IPS DF 6.9 (cell line): ENCODE measurements at regions not wholly inside any gene's neighbourhood (a gene's known extent, or its start where the extent isn't known, plus 50 kb on each side); places are given as distances from the start of the nearest gene placed in this dataset.

Experiments
- DNase-seq: peaks from one replicate; pipeline ENCODE4 v3.0.0-alpha.2; 2013; ENCODE audit warnings: low read depth, low spot score
- H3K27ac ChIP-seq: one replicate; pipeline ENCODE4 v1.5.1; 2013; ENCODE audit warnings: low read length, control low read depth
- H3K27me3 ChIP-seq: 2 replicates; pipeline ENCODE4 v1.6.1; 2013; ENCODE audit warnings: mild to moderate bottlenecking, low read length; ENCODE audit not compliant: control insufficient read depth, insufficient read depth
- H3K36me3 ChIP-seq: 2 replicates; pipeline ENCODE4 v1.6.1; 2013; ENCODE audit warnings: low read length; ENCODE audit not compliant: control insufficient read depth, insufficient read depth
- H3K4me1 ChIP-seq: 2 replicates; pipeline ENCODE4 v1.6.1; 2013; ENCODE audit warnings: low read length; ENCODE audit not compliant: control insufficient read depth, insufficient read depth
- H3K4me3 ChIP-seq: 2 replicates; pipeline ENCODE4 v1.5.1; 2013; ENCODE audit warnings: mild to moderate bottlenecking, low read length
- H3K9me3 ChIP-seq: 2 replicates; pipeline ENCODE4 v1.6.1; 2013; ENCODE audit warnings: low read length, inconsistent platforms; ENCODE audit not compliant: control insufficient read depth, insufficient read depth
- WGBS: extraction: QIAGEN DNeasy Blood & Tissue Kit; methylation state at CpG from one replicate; pipeline ENCODE4 v1.1.7; 2013; ENCODE audit warnings: mixed read lengths, missing lambda C conversion rate; ENCODE audit not compliant: insufficient read length, insufficient coverage; 5-methylcytosine and 5-hydroxymethylcytosine counted together

- H3K36me3 ChIP-seq: no peaks in the 10 kb centered on the region
- DNase-seq: no peak
- no peak overlapping the region for H3K4me3 ChIP-seq
- H3K4me1 ChIP-seq: no peaks in the 10 kb centered on the region
- no peaks in the 10 kb centered on the region for H3K9me3 ChIP-seq
- H3K27me3 ChIP-seq: no peaks in the 10 kb centered on the region
- no peak overlapping the region for H3K27ac ChIP-seq
Observed at GRCh38 chr3:55343486-55344357, 143.4 kb downstream of the WNT5A start.

DNA sequence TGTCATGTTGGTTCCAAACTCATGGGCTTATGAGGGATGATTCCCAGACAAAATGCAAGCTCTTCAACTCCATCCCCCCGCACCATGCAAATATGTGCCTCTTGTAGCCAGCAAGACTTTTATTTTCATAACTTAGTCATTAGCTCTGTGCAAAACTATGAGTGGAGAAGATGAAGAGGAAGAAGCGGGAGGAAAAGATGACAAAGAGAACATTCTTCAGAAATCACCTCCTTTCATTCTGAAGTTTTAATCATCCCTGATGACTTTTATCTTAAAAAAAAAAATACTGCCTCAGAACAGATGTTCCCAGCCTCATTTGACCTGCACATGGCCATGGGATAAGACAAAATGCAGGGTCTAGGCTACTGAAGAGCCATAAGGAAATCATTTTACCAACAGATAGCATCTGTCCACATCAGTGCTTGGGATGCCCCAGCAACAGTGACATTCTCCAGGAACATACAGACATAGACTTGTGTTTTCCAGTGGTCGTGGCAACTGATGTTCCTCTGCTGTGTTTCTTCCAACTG, 145.5 kb downstream of the WNT5A start:
- H3K27me3 ChIP-seq: no peaks in the 10 kb centered on the region
- no peak for DNase-seq
- H3K4me1 ChIP-seq: no peaks in the 10 kb centered on the region; the same call in 1 of the 2 replicates
- H3K36me3 ChIP-seq: no peaks in the 10 kb centered on the region
- H3K9me3 ChIP-seq: no peaks in the 10 kb centered on the region
- WGBS: no CpG with 5 or more reads among the region's 3 CpGs
- no peak overlapping the region for H3K27ac ChIP-seq
- no peak overlapping the region for H3K4me3 ChIP-seq

- Histone ChIP-seq H3K27ac (no peak overlapping the region), H3K4me1 (no peaks in the 10 kb centered on the region; the same call in 1 of the 2 replicates), H3K27me3 (no peaks in the 10 kb centered on the region), H3K4me3 (no peak overlapping the region), H3K36me3 (no peaks in the 10 kb centered on the region), H3K9me3 (no peaks in the 10 kb centered on the region)
- WGBS: no CpG with 5 or more reads among the region's 4 CpGs
- DNase-seq: no peak
Observed at GRCh38 chr3:55339819-55340218, 147.3 kb downstream of the WNT5A start.

DNA sequence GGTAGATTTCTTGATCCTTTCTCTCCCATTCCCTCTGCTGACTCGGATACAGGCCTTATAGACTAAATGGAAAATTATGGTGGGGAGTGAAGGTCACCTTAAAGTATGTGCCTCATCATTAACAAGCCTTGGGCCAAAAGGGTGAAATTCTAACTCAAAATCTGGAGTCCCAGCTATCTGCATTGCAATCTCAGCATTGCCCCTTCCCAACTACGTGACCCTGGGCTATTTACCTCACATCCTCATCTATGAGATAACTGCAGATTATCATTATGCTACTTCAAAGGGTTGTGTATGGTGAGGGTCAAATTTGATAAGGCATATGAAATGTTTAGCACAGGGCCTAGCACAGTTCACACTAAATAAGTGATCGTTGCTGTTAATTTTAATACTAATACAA, 147.7 kb downstream of the WNT5A start:
- no CpG with 5 or more reads among the region's 3 CpGs for WGBS
- no peak overlapping the region for H3K4me3 ChIP-seq
- H3K27ac ChIP-seq: no peak overlapping the region
- no peaks in the 10 kb centered on the region for H3K27me3 ChIP-seq
- DNase-seq: no peak
- no peaks in the 10 kb centered on the region for H3K9me3 ChIP-seq
- H3K4me1 ChIP-seq: no peaks in the 10 kb centered on the region; the same call in 1 of the 2 replicates
- H3K36me3 ChIP-seq: no peaks in the 10 kb centered on the region

DNA sequence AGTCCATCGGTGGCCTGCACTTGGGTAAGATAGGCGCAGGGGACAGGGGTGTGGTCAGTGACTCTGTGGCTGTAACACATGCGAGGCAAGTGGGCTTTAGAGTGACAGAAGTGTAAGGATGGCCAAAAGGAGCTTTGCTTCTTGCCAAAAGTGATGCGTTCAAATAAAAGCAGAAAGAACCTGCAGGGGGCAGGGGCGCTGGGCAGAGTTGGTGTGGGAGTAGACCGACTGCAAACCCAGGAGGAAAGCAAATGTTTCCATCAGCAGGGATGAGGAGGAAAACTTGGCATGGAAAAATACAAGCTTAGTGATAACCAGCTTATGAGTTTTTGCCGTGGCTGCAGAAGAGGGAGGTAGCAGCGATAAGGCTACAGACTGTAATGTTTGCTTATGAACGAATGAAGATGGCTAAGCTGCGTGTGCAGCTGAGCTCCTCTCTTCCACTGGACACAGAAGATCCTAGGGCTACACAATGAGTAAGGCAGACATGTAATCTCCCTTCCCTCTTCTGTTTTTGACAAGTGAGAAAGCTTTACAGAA, 149.4 kb downstream of the WNT5A start:
- no CpG with 5 or more reads among the region's 10 CpGs for WGBS
- no peak for DNase-seq

GRCh38 chr3:55333923-55334322, 153.2 kb downstream of the WNT5A start:
- H3K27ac ChIP-seq: no peak overlapping the region
- no peaks in the 10 kb centered on the region for H3K27me3 ChIP-seq
- no peak overlapping the region for H3K4me3 ChIP-seq
- H3K4me1 ChIP-seq: no peaks in the 10 kb centered on the region; the same call in 1 of the 2 replicates
- no peaks in the 10 kb centered on the region for H3K9me3 ChIP-seq
- no peak for DNase-seq
- no peaks in the 10 kb centered on the region for H3K36me3 ChIP-seq

More for the DNA sequence above, 149.4 kb downstream of the WNT5A start:
- Histone ChIP-seq H3K36me3 (no peaks in the 10 kb centered on the region), H3K4me3 (no peak overlapping the region), H3K27ac (no peak overlapping the region), H3K9me3 (no peaks in the 10 kb centered on the region), H3K4me1 (no peaks in the 10 kb centered on the region; the same call in 1 of the 2 replicates), H3K27me3 (no peaks in the 10 kb centered on the region)

GRCh38 chr3:55333046-55333445, 154.1 kb downstream of the WNT5A start:
- no peaks in the 10 kb centered on the region; the same call in 1 of the 2 replicates for H3K4me1 ChIP-seq
- H3K27me3 ChIP-seq: no peaks in the 10 kb centered on the region
- no peak for DNase-seq
- no peak overlapping the region for H3K4me3 ChIP-seq
- no peaks in the 10 kb centered on the region for H3K36me3 ChIP-seq
- WGBS: no CpG with 5 or more reads among the region's 4 CpGs
- H3K27ac ChIP-seq: no peak overlapping the region
- no peaks in the 10 kb centered on the region for H3K9me3 ChIP-seq

GRCh38 chr3:55332176-55332575, 154.9 kb downstream of the WNT5A start:
- no peak for DNase-seq
- Histone ChIP-seq H3K9me3 (no peaks in the 10 kb centered on the region), H3K27ac (no peak overlapping the region), H3K36me3 (no peaks in the 10 kb centered on the region), H3K4me1 (no peaks in the 10 kb centered on the region; the same call in 1 of the 2 replicates), H3K27me3 (no peaks in the 10 kb centered on the region), H3K4me3 (no peak overlapping the region)
- WGBS: no CpG with 5 or more reads among the region's 8 CpGs

DNA sequence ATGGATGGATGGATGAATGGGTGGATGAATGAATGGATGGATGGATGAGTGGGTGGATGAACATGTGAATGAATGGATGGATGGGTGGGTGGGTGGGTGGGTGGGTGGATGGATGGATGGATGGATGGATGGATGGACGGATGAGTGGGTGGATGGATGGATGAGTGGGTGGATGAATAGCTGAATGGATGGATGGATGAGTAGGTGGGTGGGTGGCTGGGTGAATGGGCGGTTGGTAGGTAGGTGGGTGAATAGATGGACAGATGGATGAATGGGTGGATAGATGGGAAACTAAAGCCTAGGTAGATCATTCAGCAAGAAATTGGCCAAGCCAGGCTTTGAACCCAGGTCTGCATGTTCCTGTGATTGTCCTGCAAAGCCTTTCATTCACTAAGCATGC, 155.6 kb downstream of the WNT5A start:
- H3K4me3 ChIP-seq: no peak overlapping the region
- H3K9me3 ChIP-seq: no peaks in the 10 kb centered on the region
- no peaks in the 10 kb centered on the region for H3K4me1 ChIP-seq
- DNase-seq: no peak
- H3K27me3 ChIP-seq: no peaks in the 10 kb centered on the region
- WGBS: 86% methylated on average over 1 of the region's 2 CpGs
- no peaks in the 10 kb centered on the region for H3K36me3 ChIP-seq
- no peak overlapping the region for H3K27ac ChIP-seq

DNA sequence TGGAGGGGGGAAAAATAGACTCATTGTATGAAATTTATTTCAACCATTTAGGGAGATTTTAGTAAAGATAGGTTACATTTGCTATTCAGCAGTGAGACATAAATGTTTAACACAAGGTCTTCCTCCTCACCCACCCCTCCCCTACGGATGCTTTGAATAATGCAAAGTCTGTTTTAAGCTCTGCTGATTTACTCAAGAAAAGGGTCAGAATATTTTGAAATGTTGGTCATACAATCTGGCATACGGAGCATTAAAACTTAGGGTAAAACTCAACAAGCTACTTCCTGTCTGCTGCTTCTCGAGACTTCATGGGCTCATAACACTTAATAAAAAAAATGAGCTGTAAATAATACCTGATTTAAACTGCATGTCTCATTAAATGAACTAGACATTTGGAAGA, 156.3 kb downstream of the WNT5A start:
- Histone ChIP-seq H3K36me3 (no peaks in the 10 kb centered on the region), H3K27ac (no peak overlapping the region), H3K9me3 (no peaks in the 10 kb centered on the region), H3K27me3 (no peaks in the 10 kb centered on the region), H3K4me3 (no peak overlapping the region), H3K4me1 (no peaks in the 10 kb centered on the region)
- WGBS: no CpG with 5 or more reads among the region's 3 CpGs
- no peak for DNase-seq
